GM18520 (cell line): ENCODE measurements at regions not wholly inside any gene's neighbourhood (a gene's known extent, or its start where the extent isn't known, plus 50 kb on each side); places are given as distances from the start of the nearest gene placed in this dataset.
A peak's percentile ranks its signal among the peaks of the same experiment; 100 is the strongest.
"Not testable (repeated sequence)": the region's sequence is repeated elsewhere in the genome, so short reads cannot be mapped to it uniquely, and the experiment has no call there.

Experiments
- ATAC-seq: cut with Tn5 transposase; IDR thresholded peaks from one replicate; pipeline ENCODE4 v1.9.1; 2021; ENCODE audit not compliant: unreplicated experiment

DNA sequence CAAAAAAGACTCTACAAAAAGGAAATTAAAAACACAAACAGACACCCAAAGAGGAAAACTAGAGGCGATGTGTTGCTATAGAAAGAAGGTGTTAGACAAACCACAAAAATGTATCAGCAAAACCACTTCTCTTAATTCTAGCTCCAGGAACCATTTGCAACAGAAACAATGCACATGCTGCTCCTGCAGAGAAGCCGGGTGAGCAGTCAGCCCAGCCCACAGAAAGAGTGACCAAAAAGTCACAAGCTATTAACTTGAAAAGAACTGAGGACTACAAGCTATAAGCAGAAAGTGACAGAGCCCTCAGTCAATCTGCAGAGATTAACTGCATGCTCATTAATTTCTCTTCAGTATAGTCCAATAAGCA, 96.2 kb upstream of the KLHL13 start:
- ATAC-seq: peak; percentile 67

DNA sequence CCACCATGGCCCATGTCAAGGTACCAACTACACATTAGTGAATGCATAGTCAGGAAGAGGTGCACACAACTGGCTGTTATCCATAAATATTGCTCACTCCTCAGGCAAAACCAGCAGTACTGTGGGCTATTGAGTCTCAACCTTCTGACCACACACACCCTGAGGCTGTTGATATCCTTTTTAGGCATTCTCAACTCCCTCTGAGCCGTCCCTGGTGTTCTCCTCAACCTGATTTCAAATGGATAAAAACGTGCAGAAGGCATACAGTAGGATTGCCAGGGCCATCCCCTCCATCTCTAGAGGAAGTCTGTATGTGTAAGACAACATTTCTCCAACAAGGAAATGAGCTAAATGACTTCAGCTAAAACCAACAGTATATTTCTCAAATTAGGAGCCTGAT, 98.7 kb upstream of the KLHL13 start:
- ATAC-seq: no peak

DNA sequence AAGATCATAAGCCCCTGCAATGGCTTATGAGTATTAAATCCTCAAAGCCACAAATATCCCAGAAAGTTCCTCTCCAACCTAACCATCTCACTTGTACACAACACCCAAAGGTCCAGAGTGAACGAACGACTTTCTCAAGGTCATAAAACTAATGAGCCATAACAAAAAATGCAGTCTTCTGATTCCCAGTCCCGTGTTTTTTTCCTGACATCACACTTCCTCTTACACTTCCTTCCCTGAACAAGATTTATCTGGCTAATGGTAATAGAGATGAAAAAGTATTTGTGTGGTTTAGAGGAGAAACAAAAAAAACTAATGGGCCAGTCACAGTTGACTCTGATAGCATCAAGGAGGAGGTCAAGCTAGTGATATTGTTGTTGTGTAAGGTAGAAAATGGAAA, 99.5 kb upstream of the KLHL13 start:
- no peak for ATAC-seq

DNA sequence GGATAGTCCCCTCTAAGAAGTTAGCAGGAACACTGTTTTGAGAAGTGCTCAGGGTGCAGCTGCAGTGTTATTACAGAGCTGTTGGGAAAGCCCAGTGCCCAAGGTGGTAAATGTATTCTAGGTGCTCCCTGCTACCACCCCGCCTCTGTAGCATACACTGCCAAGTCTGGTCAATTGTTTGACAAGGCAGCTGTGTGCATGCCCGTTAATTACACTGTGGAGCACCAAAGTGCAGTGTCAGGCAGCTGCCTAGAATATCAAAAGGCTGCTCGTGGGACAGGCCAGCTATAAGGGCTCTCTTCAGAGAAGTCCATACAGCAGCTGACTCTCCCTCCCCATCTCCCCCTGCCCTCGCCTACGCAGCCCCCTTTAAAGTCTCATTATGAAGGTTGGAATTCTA, 99.9 kb upstream of the KLHL13 start:
- ATAC-seq: no peak

DNA sequence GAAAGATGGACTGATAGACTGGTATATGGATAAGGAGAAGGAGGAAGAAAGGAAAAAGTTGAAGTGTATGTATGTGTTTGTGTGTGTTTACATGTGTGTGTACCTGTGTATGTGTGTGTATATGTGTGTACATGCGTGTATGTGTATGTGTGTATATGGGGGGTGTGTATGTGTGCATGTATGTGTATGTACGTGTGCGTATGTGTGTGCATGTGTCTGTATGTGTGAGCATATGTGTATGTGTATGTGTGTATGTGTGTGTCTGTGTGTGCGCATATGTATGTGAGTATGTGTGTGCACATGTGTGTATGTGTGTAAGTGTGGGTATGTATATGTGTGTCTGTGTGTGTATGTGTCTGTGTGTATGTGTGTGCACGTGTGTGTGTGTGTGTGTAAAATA, 101.5 kb upstream of the KLHL13 start:
- no peak for ATAC-seq

DNA sequence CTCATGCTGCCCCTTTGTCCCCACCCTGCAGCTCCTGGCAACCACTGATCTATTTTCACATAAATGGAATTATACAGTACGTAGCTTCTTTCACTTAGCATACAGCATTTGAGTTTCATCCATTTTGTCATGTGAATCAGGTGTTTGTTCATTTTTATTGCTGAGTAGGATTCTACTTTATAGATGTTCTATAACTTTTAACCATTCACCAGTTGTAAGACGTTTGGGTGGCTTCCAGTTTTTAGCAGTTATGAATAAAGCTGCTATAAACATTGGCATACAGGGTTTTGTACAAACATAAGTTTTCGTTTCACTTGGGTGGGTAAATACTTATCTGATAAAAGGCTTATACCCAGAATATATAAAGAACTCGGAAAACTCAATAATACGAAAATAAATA, 102.3 kb upstream of the KLHL13 start:
- no peak for ATAC-seq

DNA sequence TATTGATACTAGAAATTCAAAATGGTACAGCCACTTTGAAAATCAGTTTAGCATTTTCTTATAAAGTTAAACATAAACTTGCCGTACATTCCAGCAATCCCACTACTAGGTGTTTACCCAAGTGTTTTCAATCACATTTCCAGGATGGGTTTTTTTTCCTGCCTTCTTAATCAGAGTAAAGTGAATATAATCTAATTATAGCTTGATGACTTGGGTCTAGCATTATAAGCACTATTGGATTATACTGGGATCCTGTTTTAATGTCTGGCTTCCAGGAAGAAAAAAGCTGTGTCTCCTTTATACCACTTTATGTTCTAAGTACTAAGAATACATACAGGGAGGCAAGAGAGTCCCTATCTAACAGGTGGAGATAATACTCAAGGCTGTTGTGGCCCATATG, 103.3 kb upstream of the KLHL13 start:
- ATAC-seq: no peak

DNA sequence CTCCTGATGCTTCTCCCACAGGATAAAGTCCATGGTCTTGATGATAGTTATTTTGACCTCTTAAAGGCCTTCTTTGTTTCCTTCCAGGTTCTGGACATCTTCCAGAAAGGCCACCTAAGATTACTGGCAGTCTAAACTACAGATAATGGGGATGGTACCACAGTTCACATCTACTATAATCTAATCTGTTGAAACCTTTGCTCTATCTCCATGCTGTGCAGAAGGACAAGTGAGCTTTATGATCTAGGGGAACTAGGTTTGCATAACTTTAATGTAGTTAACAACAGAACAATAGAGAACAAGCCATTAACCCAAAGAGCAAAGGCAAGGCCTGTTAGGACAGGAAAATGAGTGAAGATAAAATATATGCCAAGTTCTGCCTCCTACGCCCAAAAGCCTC, 103.9 kb upstream of the KLHL13 start:
- no peak for ATAC-seq

DNA sequence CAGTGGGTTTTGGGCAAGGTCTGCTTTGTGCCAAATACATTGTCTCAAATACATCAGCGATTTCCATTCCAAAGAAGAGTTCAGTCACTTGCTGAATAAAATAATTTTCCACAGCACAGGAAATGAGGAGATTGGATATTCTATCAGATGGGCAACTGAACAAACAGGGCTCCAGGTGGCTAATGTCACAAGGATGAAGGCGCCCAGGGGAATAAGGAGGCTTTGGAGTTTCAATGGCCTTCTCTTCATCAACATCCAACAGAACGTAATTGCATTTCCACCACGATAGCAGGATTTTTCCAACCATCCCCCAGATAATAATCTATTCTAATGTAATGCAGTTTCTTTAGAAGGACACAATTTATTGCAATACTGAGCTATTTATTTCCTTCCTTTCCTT, 104.7 kb upstream of the KLHL13 start:
- ATAC-seq: no peak

DNA sequence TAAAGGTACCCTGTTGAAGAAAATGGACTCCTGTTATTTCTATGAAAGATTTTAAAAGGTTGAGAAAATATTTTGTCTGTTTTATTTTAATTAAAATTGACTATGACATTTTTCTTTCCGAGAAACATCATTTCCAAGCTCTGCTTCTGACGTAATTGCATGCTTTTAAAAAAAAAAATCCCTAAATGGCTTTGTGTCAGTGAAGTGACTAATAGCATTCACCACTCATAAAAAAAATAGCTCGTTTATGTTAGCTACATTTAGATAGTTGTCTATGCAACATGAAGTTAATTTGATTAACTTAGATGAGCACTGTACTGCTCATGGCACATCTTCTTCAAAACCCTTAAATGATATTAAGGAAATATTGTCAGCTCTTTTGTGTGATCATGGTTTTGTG, 105.1 kb upstream of the KLHL13 start:
- ATAC-seq: no peak

DNA sequence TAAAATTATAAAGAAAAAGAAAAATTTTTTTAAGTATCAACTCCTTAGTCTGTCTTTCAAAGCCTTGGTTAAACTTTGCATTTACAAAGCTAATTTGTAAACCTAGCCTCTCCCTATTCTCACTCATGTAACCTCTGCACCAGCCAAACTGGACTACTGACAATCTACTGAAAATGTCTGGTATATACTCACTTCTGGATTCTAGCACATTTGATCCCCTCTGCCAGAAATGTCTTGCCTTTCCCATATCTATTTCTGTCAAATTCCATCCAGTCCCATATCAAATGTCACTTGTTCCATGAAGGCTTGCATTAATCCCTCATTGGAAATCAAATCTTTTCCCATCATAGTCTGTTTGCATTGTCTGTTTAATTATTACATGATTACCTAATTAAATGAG, 105.8 kb upstream of the KLHL13 start:
- no peak for ATAC-seq

DNA sequence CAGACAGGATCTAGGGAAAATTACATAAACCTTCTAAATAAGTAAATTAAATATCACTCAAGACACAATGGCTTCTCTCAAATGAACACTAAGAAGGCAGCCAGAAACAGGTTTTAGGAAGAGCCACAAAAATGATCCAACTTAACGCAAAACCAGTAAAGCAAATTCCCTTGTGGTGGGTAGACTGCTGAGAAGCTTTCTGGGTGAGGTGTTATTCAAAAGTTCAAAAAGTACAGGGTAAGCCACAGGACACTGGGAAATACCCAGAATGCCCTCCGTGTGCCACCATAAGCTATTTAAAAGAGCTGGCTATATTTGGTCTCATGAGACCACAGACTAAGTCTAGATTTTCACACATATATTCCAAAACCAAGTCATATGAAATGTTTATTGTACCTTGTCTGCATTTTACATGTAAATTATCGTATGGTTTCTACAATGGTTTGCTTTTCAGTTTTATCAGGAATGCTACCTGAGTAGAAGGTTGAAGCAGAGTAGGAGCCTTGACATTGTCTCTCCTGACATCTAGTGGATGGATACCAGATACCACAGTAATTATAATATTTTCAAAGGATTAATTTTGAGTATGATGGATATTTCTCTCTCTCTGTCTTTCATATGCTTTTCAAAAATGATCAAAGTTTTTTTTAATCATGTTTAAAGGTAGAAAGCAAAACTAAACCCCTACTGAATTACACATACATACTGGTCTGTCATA, 109.3 kb upstream of the KLHL13 start:
- peak; percentile 61 for ATAC-seq

DNA sequence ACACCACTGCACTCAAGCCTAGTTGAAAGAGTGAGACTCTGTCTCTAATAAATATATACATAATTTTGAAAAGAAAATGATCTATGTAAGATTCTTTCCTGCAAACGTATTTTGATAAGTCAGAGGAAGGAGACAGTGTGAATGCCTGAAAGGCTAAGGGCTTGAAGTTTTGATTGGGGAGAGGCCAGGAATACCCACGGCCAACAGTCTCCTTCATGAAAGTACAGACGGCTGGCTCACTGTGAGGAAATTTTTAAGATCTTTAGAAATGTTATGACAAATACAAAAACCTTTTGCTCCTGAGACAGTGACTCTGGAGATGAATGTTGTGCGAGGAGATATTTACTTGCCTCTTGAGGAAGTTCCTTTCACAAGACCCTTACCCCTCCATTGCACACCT, 111.4 kb upstream of the KLHL13 start:
- no peak for ATAC-seq

DNA sequence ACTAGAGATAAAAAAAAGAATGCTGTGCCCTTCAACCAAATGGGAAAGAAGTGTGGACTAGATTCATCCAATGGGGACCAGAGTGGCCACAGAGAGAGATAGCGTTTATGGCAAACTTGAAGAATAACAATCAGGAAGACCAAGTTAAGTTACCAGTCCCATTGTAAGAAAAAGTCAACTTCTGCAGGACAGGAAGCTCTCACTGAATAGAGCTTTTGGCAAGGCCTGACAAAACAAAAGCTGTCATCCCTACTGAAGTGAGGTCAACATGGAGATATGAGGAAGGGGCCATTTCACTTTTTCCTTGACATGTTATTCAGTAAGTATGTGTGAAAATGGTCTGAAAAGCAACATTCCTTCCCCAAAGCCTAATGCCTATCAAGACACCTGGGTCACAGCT, 111.8 kb upstream of the KLHL13 start:
- ATAC-seq: no peak

DNA sequence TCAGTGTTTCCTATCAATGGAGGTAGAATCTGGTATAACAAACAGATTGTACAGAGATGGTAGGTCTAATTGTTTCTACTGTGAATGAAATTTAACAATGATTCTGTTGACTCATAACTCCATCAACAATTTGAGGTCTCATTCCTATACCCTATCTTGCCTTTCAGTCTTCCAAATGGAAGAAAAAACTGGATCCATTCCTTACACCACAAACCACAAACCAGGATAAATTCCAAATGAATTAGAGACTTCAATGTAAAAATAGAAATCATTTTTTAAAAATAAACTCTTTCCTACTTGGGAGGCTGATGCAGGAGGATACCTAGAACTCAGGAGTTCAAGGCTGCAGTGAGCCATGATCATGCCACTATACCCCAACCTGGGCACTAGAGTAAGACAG, 114.4 kb upstream of the WDR44 start:
- ATAC-seq: no peak

DNA sequence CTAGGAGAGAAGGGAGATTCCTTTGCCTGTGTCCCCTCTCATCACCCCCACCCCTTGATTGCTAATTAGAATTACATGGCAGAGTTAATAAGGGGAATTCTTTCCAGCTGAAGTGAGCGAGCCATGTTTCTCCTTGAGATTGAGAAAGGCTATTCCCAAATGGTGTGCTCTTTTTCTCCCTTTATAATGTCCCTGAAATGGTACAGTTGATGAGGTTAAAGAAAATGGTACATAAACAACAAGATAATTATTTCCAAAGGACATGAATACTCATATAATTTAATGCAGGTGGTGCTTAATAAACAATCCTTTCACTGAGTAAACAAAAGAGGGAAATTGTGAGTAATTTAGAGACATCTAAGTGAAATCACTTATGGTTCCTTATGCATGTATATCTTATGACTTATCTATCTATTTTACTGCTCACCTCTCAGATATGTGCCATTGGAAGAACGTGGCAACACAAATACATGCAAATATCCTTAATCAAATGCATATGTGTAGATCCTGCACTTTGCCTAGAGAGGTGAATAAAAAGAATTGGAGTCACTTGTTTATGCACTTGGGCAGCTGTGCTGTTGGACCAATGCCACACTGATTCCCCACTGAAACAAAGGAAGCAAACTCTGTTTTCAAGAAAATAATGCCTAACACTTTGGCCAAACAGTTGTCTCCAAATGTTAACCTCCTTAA, 106.6 kb upstream of the WDR44 start:
- ATAC-seq: no peak

DNA sequence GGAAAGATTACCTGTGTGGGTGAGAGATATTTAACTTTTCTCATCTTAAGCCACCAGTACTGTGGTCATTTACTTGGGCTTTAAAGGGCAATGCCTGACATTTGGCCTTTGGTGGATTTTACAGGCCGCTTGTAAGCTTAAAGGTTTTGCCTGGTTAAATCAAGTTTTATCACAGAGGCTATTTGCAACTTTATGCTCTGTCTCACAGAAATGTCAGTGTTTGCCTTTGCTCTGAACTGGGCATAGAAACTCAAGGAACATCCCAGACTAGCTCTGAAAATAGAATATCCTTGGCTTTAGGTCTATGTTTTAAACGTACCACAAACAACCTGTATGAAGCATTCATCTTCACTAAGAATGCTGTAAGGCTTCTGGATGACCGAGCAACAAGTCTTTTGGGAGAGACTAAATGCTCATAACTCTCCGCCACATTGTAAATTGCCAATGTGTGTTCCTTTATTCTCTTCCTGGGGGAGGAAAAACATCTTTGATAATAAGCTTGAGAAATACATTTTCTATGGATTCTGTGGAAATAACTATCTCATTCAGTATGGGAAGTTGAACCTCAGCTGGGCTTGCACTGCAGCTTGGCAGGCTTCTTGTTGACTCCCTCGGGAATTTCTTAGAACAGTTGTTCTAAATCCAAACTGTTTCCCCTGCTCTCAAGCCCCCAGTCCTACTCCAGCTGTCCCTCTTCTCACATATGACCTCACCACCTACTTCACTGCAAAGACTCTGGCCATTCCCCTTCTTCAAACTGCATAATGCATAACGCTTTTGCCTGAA, 105.8 kb upstream of the WDR44 start:
- ATAC-seq: no peak

DNA sequence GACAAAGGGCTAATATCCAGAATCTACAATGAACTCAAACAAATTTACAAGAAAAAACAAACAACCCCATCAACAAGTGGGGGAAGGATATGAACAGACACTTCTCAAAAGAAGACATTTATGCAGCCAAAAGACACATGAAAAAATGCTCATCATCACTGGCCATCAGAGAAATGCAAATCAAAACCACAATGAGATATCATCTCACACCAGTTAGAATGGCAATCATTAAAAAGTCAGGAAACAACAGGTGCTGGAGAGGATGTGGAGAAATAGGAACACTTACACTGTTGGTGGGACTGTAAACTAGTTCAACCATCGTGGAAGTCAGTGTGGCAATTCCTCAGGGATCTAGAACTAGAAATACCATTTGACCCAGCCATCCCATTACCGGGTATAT, 98.9 kb upstream of the WDR44 start:
- not testable (repeated sequence) for ATAC-seq

DNA sequence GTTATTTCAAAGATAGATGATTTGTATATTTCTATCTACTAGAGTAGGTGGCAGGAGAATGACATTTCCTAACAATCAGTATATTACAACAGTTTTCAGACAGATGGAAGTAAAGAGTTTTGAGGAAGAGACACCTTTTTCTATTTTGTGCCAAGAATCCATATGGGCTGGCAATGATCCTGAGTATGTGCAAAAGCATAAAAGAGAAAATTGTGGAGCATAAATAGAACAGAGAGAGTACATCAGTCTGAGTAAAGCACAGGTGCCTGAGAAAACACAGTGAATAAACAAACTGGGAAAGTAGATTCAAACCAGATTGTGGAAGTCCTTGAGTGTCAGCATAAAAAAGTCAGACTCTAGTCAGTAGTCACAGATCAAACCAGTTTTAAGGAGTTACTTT, 96.8 kb upstream of the WDR44 start:
- no peak for ATAC-seq

DNA sequence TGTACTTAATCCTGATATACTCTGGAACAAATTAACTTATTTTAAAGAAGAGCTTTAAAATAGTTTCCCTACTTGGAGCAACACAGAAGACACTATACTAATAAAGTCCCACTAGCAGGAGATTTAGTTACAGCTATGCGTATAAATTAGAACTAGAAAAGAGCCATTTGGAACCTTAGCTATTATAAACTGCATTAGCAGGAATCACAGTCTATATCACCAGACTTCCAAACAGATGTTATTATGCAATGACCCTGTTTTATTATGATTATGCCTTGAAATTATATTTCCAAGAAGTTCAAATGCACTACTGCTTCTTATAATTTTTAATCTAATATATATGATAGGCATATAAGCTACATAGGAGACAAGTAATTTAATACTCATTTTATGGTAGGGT, 95.5 kb upstream of the WDR44 start:
- ATAC-seq: no peak

DNA sequence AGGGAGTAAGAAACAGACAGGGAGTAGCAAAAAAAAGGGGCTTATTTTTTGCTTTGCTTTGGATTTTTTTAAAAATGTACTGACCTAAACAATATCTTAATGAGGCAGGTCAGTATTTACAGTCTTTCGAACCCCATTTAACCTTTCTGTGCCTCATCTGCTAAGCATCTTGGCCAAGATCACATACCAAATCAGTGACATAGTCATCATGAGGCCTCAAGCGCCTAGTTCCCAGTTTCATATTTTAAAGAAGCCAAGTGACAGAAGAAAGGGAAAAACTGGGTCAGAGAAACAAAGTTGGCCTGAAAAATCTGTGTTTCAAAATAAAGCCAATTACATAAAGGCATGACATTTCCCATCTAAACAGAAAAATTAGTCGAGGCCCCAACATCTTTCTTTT, 94.6 kb upstream of the WDR44 start:
- no peak for ATAC-seq

DNA sequence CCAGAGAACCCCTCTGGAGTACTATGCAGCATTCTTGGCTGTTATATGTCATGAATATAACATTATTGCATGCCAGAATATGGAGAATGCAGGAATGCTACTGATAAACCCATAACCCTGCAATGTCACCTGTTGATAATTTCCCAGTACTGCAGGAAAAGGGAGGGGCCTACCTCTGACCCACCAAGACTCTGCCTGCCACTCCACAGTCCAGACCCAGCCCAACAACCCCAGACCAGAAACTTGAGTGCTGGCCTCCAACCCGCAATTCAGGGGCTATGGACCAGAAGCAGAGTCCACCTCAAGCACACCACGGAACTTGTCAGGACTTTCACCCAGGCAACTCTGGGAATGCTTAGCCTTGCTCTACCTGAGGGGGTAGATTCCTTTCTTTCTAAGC, 92.9 kb upstream of the WDR44 start:
- ATAC-seq: no peak
